ENCODE measurements at regions not wholly inside any gene's neighbourhood (a gene's known extent, or its start where the extent isn't known, plus 50 kb on each side); places are given as distances from the start of the nearest gene placed in this dataset.

GRCh38 chr2:46828135-46828438 lies 87.5 kb downstream of the MCFD2 start:
- no peak for TF ChIP-seq CTCF (IDR thresholded peaks at IDR 0.05)
- TF ChIP-seq ELK1 (IDR thresholded peaks at IDR 0.05; ENCODE audit: low read depth, low read length), result no peak
- no peak for TF ChIP-seq POLR2AphosphoS2 (conservative IDR thresholded peaks at IDR 0.05; ENCODE audit: low read length)
- no peak for TF ChIP-seq MAZ (IDR thresholded peaks at IDR 0.05; ENCODE audit: borderline replicate concordance, low read depth, low read length)
- no peak for TF ChIP-seq EHMT2 (IDR thresholded peaks at IDR 0.05; ENCODE audit: low read depth)

Measured in A549 (cell line).